GM12875 (cell line): ENCODE measurements at regions not wholly inside any gene's neighbourhood (a gene's known extent, or its start where the extent isn't known, plus 50 kb on each side); places are given as distances from the start of the nearest gene placed in this dataset.
"Not testable (repeated sequence)": the region's sequence is repeated elsewhere in the genome, so short reads cannot be mapped to it uniquely, and the experiment has no call there.

ENCODE experiments used
- H3K4me3 ChIP-seq: one replicate; pipeline ENCODE4 v1.5.1; 2011; ENCODE audit warnings: low read depth, low read length, control low read depth
- CTCF ChIP-seq: IDR thresholded peaks from 2 replicates; pipeline ENCODE4 v1.5.1; 2011; ENCODE audit warnings: low read depth, mild to moderate bottlenecking, control low read depth, inconsistent platforms, low read length, moderate library complexity, borderline replicate concordance; ENCODE audit not compliant: insufficient read depth

- no peak for TF ChIP-seq CTCF
Measured at GRCh38 chr6:137297887-137298286, 78.7 kb upstream of the IFNGR1 start.

DNA sequence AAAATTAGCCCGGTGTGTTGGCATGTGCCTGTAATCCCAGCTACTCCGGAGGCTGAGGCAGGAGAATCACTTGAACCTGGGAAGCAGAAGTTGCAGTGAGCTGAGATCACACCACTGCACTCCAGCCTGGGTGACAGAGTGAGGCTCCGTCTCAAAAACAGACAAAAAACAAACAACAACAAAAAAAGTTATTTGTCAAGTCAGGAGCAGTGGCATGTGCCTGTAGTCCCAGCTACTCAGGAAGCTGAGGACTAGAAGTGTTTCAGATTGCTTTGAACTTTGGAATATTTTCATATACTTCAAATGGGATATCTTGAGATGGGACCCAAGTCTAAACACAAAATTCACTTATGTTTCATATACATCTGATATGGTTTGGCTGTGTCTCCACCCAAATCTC, 73.1 kb upstream of the IFNGR1 start:
- H3K4me3 ChIP-seq, result not testable (repeated sequence)

More at GRCh38 chr6:137297887-137298286, 78.7 kb upstream of the IFNGR1 start:
- no peak overlapping the region for H3K4me3 ChIP-seq

DNA sequence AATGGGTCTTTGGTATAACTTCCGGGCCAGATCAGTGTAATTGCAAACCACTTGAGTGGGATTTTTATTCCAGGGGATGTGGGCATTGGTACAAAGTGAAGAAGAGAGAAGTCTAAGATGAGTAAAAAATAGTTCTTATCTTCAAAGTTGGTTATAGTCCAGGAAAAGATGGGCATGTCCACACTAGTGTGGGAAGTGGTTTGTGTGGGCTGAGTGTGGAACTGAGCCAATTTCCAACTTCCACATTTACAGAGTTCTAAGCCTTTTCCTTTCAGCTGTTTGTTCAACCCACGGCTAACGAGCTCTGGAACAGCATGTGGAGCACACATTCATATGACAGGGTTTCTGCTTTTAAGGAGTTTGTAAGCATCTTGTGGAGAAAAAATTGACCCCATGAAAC, 72.3 kb upstream of the IFNGR1 start:
- TF ChIP-seq CTCF, result no peak
- no peak overlapping the region for H3K4me3 ChIP-seq

DNA sequence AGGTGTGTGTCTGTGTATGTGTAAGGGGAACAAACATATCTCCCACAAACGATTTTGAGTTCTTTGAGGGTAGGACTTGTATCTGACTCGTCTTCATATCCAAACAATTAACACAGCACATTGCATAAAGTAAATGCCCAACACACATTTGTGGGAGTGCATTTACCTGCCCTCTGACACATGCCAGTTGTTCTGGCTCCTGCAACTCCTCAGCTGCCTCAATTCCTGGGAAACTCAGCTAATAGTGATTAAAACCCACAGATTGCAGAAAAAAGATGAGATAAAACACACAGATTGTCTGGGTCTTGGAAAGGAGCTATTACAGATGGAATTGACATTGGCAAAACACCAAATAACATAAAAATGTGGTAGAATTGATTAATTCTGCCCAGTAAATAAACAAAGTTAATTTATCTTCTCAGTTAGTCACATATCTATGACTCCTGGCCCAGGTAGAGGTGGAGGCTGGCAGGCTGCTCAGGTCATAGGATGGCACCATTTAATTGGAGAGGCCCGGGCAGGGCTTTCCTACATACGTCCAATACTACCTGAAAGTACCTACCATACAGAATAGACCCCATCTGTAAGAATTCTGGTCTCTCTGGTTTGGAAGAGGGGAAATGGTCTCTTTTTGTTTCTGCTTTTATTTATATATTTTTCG, 71.5 kb upstream of the IFNGR1 start:
- no peak for TF ChIP-seq CTCF
- H3K4me3 ChIP-seq, result no peak overlapping the region

DNA sequence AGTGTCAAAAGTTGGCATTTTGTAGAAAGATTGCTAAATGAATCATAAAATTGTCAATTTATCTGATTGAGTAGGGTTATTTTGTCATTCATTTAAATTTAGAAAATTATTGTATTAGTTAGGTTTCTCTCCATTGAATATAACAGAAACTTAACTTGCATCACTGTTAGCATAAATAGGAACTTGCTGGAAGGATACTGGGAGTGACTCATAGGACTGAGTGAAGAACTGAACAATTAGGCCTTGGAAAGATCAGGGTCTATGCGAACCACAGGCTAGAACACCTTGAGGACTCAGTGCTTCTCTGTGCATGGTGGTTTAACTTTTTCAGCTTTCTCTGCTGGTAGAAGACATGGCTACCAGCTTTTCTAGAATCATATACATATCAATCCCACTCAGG, 67.7 kb upstream of the IFNGR1 start:
- TF ChIP-seq CTCF, result no peak

GRCh38 chr6:137286368-137286767, 67.2 kb upstream of the IFNGR1 start:
- no peak overlapping the region for H3K4me3 ChIP-seq

More for the DNA sequence above, 67.7 kb upstream of the IFNGR1 start:
- no peak overlapping the region for H3K4me3 ChIP-seq

GRCh38 chr6:137284811-137285110, 65.6 kb upstream of the IFNGR1 start:
- H3K4me3 ChIP-seq, result no peak overlapping the region
- TF ChIP-seq CTCF, result no peak

More at GRCh38 chr6:137286368-137286767, 67.2 kb upstream of the IFNGR1 start:
- TF ChIP-seq CTCF, result no peak
